HEK293T (cell line): ENCODE measurements at regions not wholly inside any gene's neighbourhood (a gene's known extent, or its start where the extent isn't known, plus 50 kb on each side); places are given as distances from the start of the nearest gene placed in this dataset.

Source experiments
- ARNT ChIP-seq: fragments of 450-650 bp; IDR thresholded peaks from 2 replicates; pipeline ENCODE4 v1.6.1; 2017; ENCODE audit warnings: mild to moderate bottlenecking
- BHLHE40 ChIP-seq: fragments of 450-650 bp; IDR thresholded peaks from 2 replicates; pipeline ENCODE4 v1.6.1; 2016; ENCODE audit warnings: mild to moderate bottlenecking, moderate library complexity, borderline replicate concordance
- CTBP1 ChIP-seq: fragments of 450-650 bp; IDR thresholded peaks from 2 replicates; pipeline ENCODE4 v1.6.1; 2016; ENCODE audit warnings: borderline replicate concordance
- FOXA1 ChIP-seq: fragments of 450-650 bp; IDR thresholded peaks from 2 replicates; pipeline ENCODE4 v1.6.1; 2016; ENCODE audit warnings: mild to moderate bottlenecking
- FOXM1 ChIP-seq: fragments of 450-650 bp; IDR thresholded peaks from 2 replicates; pipeline ENCODE4 v1.6.1; 2017; ENCODE audit warnings: mild to moderate bottlenecking, borderline replicate concordance
- HDGF ChIP-seq: fragments of 450-650 bp; IDR thresholded peaks from 2 replicates; pipeline ENCODE4 v1.6.1; 2017; ENCODE audit warnings: antibody characterized with exemption, borderline replicate concordance
- PKNOX1 ChIP-seq: fragments of 450-650 bp; IDR thresholded peaks from 2 replicates; pipeline ENCODE4 v1.6.1; 2016
- SP1 ChIP-seq: fragments of 450-650 bp; IDR thresholded peaks from 2 replicates; pipeline ENCODE4 v1.6.1; 2017
- SUZ12 ChIP-seq: fragments of 450-650 bp; IDR thresholded peaks from 2 replicates; pipeline ENCODE4 v1.6.1; 2016; ENCODE audit warnings: mild to moderate bottlenecking

- TF ChIP-seq SP1 (no peak), FOXM1 (no peak), PKNOX1 (no peak), ARNT (no peak), SUZ12 (no peak), BHLHE40 (no peak), FOXA1 (no peak), CTBP1 (no peak), HDGF (no peak)
Measured at GRCh38 chr5:2180456-2180855, 297.7 kb upstream of the IRX4 start.
